ENCODE measurements at regions not wholly inside any gene's neighbourhood (a gene's known extent, or its start where the extent isn't known, plus 50 kb on each side); places are given as distances from the start of the nearest gene placed in this dataset.

DNA sequence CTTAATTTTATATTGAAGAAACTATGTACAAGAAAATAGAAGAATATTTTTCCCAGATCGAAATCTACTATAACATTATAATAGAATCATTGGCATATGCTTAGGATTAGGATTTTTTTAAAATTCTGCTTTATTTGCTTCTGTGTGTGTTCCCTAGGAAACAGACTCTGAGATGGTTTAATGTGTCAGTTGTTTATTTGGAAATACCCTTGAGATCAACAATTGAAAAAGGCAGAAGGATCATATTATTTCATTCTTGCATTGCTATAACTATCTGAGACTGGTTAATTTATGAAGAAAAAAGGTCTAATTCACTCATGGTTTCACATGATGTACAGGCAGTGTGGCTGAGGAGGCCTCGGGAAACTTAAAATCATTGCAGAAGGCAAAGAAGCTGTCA lies 622.6 kb downstream of the PRR16 start:
- no peak for TF ChIP-seq CTCF (IDR thresholded peaks at IDR 0.05)
- no peak for TF ChIP-seq POLR2AphosphoS5 (IDR thresholded peaks at IDR 0.05)

Measured in sigmoid colon (tissue), 4 donors.